Kidney glomerular epithelial cell (primary cell): ENCODE measurements at regions not wholly inside any gene's neighbourhood (a gene's known extent, or its start where the extent isn't known, plus 50 kb on each side); places are given as distances from the start of the nearest gene placed in this dataset.
A peak's percentile ranks its signal among the peaks of the same experiment; 100 is the strongest.

Experiments
- DNase-seq: peaks from one replicate; lab custom pipeline; 2025; lab: John Stamatoyannopoulos, UW

DNA sequence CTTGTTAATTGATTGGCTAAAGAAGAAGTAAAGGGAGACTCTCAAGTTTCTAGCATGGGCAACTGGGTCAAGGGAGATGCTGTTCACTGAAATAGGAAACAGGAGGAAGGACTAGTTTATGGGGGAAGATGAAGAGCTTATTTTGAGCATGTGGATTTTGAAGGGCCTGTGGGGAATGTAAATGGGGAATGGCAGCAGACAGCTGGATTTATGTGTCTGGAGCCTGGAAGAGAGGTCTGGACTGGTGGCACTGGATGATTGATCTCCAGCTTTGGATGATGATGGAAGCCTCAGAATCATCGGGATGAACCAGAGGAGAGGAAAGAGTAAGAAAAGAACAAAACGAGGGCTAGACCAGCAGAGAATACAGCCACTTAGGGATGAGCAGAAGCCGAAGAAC, 54.9 kb upstream of the ENAH start:
- no peak for DNase-seq

DNA sequence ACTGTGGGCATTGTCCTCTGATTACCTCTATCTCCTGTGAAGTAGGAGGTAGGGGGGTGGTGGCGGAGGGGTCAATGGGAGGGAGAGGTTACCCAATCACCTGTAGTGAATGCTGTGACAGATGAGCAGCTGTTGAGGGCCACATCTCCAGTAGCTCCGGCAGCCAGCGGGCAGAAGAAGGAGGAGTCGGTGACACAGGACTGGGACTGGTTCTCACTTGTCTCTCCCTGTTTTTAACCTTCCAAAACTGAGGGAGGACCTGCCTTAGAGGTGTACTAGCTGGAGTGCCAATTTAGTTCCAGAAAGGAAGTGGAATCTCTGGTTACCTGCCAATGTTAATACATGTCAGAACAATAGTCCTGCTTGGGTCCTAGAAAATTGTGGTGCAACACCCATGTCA, 56.2 kb upstream of the ENAH start:
- no peak for DNase-seq

DNA sequence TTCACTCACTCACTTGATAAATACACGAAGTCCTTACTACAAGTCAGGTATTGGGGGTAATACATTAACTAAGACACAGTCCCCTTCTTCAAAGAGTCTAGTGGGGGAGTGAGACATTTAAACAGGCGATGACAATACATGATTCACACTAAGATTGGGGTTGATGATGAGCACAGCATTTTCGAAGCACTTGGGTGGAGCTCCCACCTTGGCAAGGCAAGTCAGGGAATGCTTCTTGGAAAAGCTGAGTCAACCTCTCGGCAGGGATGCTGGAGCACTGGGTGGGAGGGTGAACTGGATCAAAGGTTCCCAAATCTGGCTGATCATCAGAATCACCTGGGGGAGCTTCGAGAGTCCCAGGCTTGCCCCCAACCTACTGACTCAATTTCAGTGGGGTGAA, 57.9 kb upstream of the ENAH start:
- peak; percentile 65 for DNase-seq

DNA sequence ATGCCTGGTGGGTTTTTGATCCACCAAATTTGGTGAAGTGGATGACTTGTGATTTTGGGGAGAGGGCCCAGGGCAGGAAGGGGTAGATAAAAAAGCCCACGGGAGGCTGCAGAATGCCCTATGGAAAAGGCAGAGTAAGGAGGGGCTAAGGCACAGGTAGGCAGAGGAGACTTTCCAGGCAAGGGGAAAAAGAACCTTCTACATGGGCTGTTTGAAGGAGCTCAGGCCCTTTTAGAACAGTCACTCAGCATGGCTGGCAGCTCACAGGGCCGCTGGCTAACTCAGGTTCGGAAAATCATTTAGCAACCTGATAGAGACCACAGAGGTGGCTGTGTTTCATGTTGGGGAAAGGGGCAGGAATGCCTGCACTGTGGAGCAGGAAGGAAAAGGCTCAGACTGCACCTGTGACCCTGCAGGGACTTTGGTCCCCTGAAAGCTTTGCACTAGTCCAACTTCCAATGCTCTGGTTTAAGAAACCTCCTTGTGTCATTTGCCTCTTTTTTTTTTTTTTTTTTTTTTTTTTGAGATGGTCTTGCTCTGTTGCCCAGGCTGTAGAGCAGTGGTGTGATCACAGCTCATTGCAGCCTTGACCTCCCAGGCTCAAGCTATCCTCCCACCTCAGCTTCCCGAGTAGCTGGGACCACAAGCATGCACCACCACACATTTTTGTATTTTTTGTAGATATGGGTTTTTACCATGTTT, 58.5 kb upstream of the ENAH start:
- peak; percentile 13 for DNase-seq

DNA sequence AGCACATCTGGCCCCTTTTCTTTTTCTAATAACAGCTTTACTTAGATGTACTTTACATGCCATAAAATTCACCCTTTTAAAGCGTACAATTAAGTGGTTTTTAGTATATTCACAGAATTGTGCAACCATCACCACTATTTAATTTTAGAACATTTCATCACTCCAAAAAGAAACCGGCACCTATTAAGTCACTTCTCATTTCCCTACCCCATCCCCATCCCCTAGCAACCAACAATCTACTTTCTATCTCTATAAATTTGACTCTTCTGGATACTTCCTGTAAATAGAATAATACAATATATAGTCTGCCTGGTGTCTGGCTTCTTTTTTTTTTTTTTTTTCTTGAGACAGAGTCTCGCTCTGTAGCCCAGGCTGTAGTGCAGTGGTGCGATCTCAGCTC, 59.5 kb upstream of the ENAH start:
- no peak for DNase-seq

DNA sequence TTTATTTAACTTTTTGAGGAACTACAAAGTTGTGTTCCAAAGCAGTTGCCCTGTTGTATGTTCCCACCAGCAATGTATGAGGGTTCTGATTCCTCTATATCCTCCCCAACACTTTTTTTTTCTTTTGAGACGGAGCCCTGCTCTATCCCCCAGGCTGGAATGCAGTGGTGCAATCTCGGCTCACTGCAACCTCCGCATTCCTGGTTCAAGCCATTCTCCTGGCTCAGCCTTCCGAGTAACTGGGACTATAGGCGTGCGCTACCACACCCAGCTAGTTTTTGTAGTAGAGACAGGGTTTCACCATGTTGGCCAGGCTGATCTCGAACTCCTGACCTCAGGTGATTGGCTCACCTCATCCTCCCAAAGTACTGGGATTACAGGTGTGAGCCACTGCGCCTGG, 60.4 kb upstream of the ENAH start:
- no peak for DNase-seq

DNA sequence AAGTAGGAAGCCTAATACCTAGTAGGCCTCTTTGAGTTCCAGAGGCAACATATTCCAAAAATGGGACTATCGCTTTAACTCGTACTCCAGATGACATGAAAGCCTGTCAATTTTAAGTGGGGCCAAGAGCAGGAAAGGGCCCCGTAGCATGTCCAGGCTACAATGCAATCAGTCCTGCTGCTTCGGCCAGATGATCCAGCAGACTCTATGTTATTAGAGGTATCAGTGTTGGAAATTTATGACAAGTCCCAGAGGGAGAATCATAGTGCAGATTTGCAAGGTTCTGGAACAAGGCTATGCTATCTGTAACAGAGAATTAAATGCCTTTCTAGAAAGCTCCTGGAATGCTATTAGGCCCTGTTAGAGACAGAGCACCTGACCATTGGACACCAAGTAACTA, 56.7 kb upstream of the SRP9 start:
- no peak for DNase-seq

DNA sequence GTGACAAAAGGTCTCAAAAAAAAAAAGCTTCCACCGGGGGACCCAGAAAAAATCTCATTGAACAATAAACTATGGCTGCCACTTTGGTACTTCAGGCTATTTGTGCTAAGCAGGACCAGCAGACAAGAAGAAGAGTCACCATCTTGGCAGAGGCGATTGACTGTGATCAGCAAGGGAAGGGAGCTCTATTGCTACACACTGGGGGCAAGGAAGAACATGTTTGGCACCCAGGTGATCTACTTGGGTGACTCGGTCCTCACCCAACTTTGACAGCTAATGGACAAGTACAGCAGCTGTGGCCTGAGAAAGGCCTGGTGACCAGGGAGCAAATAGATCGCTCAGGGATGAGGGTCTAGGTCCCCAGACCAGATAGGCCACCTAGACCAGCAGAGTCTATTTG, 53.4 kb upstream of the SRP9 start:
- DNase-seq = no peak
